Ovary (tissue), 7 donors: ENCODE measurements at regions not wholly inside any gene's neighbourhood (a gene's known extent, or its start where the extent isn't known, plus 50 kb on each side); places are given as distances from the start of the nearest gene placed in this dataset.

ENCODE experiments used
- DNase-seq, 5 donors: peaks; one replicate each; pipeline ENCODE4 v3.0.0-alpha.2; 2019 to 2020
- H3K27ac ChIP-seq, 2 donors: fragments of 200-600 bp; one replicate each; pipeline versions ENCODE4 v1.5.1 to v1.8.0; 2019 to 2022
- H3K27me3 ChIP-seq: fragments of 200-600 bp; one replicate; pipeline ENCODE4 v1.8.0; 2022
- H3K36me3 ChIP-seq: fragments of 200-600 bp; sonication (generic); one replicate; pipeline ENCODE4 v1.5.1; 2019
- H3K4me1 ChIP-seq: one replicate; pipeline ENCODE4 v1.8.1; 2013; ENCODE audit warnings: mild to moderate bottlenecking, moderate library complexity; ENCODE audit not compliant: insufficient read depth
- H3K4me3 ChIP-seq: fragments of 200-600 bp; sonication (generic); one replicate; pipeline ENCODE4 v1.5.1; 2017
- H3K9me3 ChIP-seq, 2 donors: fragments of 200-600 bp in 1 of 2; sonication (generic) in 1 of 2; one replicate each; pipeline versions ENCODE4 v1.5.1 to v1.8.1; 2013 to 2019; ENCODE audit warnings: mild to moderate bottlenecking in 1 of 2, moderate library complexity in 1 of 2
- EP300 ChIP-seq: sonication (generic); formaldehyde crosslinking; IDR thresholded peaks from one replicate; pipeline ENCODE4 v1.6.1; 2017; ENCODE audit warnings: antibody characterized with exemption
- POLR2A ChIP-seq: fragments of 450-650 bp; IDR thresholded peaks from one replicate; pipeline ENCODE4 v1.6.1; 2017; ENCODE audit warnings: antibody characterized with exemption, mild to moderate bottlenecking, moderate library complexity
- WGBS, 3 donors: extraction: QIAGEN DNeasy Blood & Tissue Kit in 1 of 3; methylation state at CpG; one replicate each; pipeline versions ENCODE4 v1.1.5 to v1.1.7; 2013 to 2017; 5-methylcytosine and 5-hydroxymethylcytosine counted together
- intact Hi-C, 4 donors: fragments of 100-400 bp; cut with DNase I; formaldehyde crosslinking; loops; one replicate each; pipeline versions ENCODE4 v1.11.0 to v1.15.1; 2022 to 2023
- TF ChIP-seq, protein P1 (sequence below), 3 donors: fragments of 450-650 bp in 2 of 3; fragments of 200-600 bp in 1 of 3; IDR thresholded peaks; one replicate each; pipeline versions ENCODE4 v1.5.1 to v1.8.0; 2016 to 2022; ENCODE audit warnings: antibody characterized with exemption in 3 of 3, mild to moderate bottlenecking in 1 of 3
- donor health status: DM: no; HTN: no; CAD: no; lungs with moderate emphysema.
- donor health status: DM: no; HTN: no; CAD: no.
- donor health status: Bipolar disorder and iron deficiency.
- donor health status: DM: no; HTN: no; CAD: no.
- donor health status: DM: yes; HTN: yes; CAD: no.

GRCh38 chr1:88293691-88294190, 390.3 kb upstream of the PKN2 start:
- TF ChIP-seq POLR2A, result no peak
- no peak for TF ChIP-seq EP300
- TF ChIP-seq, protein P1, sequence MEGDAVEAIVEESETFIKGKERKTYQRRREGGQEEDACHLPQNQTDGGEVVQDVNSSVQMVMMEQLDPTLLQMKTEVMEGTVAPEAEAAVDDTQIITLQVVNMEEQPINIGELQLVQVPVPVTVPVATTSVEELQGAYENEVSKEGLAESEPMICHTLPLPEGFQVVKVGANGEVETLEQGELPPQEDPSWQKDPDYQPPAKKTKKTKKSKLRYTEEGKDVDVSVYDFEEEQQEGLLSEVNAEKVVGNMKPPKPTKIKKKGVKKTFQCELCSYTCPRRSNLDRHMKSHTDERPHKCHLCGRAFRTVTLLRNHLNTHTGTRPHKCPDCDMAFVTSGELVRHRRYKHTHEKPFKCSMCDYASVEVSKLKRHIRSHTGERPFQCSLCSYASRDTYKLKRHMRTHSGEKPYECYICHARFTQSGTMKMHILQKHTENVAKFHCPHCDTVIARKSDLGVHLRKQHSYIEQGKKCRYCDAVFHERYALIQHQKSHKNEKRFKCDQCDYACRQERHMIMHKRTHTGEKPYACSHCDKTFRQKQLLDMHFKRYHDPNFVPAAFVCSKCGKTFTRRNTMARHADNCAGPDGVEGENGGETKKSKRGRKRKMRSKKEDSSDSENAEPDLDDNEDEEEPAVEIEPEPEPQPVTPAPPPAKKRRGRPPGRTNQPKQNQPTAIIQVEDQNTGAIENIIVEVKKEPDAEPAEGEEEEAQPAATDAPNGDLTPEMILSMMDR (IDR thresholded peaks at IDR 0.05), result no peak
- peaks cover 5% of the 10 kb centered on the region for H3K4me1 ChIP-seq
- WGBS, 3 donors, result 81 to 93% (median 84%) methylated on average over 1 of the region's 1 CpG

GRCh38 chr1:88296227-88296626, 387.8 kb upstream of the PKN2 start:
- 90 to 93% (median 91%) methylated on average over 2 of the region's 2 CpGs for WGBS, 3 donors
- no peaks in the 10 kb centered on the region for H3K27me3 ChIP-seq
- TF ChIP-seq POLR2A (no peak), EP300 (no peak)
- TF ChIP-seq, protein P1 (IDR thresholded peaks at IDR 0.05), result no peak
- H3K4me3 ChIP-seq, result no peak overlapping the region
- H3K36me3 ChIP-seq, result no peaks in the 10 kb centered on the region
- intact Hi-C loops, result no loop called here
- peaks cover 8% of the 10 kb centered on the region for H3K4me1 ChIP-seq
- no peak overlapping the region for H3K27ac ChIP-seq
- no peaks in the 10 kb centered on the region for H3K9me3 ChIP-seq
- DNase-seq, result no peak

More at GRCh38 chr1:88293691-88294190, 390.3 kb upstream of the PKN2 start:
- H3K27me3 ChIP-seq, result no peaks in the 10 kb centered on the region
- DNase-seq, result no peak
- no peaks in the 10 kb centered on the region for H3K9me3 ChIP-seq
- no peaks in the 10 kb centered on the region for H3K36me3 ChIP-seq
- H3K4me3 ChIP-seq, result no peak overlapping the region
- intact Hi-C loops, result no loop called here
- no peak overlapping the region for H3K27ac ChIP-seq

DNA sequence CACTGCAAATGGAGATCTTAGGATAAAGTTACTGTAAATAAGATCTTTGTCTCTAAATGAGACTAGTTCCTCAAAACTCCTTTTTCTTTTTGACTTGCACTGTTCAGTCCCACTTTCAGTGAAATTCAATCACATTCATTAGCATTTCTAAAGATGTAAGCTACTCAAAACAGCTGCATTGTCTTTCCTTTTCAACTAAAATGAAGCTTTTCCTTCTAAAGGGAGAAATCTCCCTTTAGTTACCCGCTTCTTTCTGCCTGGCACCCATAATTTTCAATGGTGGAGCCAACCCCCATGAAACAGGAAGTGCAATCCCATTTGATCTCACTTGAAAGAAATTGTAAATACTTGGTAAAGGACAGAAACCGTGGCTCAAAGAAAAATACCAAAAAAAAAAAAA, 387.4 kb upstream of the PKN2 start:
- TF ChIP-seq POLR2A, result no peak
- no peak for TF ChIP-seq EP300
- TF ChIP-seq, protein P1 (IDR thresholded peaks at IDR 0.05), result no peak
- Histone ChIP-seq H3K27me3 (no peaks in the 10 kb centered on the region), H3K36me3 (no peaks in the 10 kb centered on the region), H3K4me1 (peaks cover 8% of the 10 kb centered on the region), H3K9me3 (no peaks in the 10 kb centered on the region), H3K4me3 (no peak overlapping the region), H3K27ac (no peak overlapping the region)
- 74 to 87% (median 82%) methylated on average over 2 of the region's 2 CpGs for WGBS, 3 donors
- no peak for DNase-seq
- intact Hi-C loops, result no loop called here

GRCh38 chr1:88298506-88298905, 385.6 kb upstream of the PKN2 start:
- 58 to 68% (median 66%) methylated on average over 1 of the region's 1 CpG for WGBS, 3 donors
- Histone ChIP-seq H3K9me3 (no peaks in the 10 kb centered on the region), H3K36me3 (no peaks in the 10 kb centered on the region), H3K4me1 (peaks cover 2% of the 10 kb centered on the region), H3K27ac (no peak overlapping the region), H3K4me3 (no peak overlapping the region), H3K27me3 (no peaks in the 10 kb centered on the region)
- intact Hi-C loops, result no loop called here
- no peak for DNase-seq
- TF ChIP-seq, protein P1 (IDR thresholded peaks at IDR 0.05), result no peak
- TF ChIP-seq POLR2A (no peak), EP300 (no peak)
